Small intestine (tissue), 7 donors: ENCODE measurements at regions not wholly inside any gene's neighbourhood (a gene's known extent, or its start where the extent isn't known, plus 50 kb on each side); places are given as distances from the start of the nearest gene placed in this dataset.

ENCODE experiments used
- DNase-seq, 2 donors: peaks; one replicate each; pipeline versions ENCODE4 v3.0.0 to v3.0.0-alpha.2; 2013
- FAIRE-seq: peaks from 2 replicates; lab custom pipeline; 2012; peaks lifted over from hg19 to GRCh38; lab: Jason Lieb, UNC
- H3K27ac ChIP-seq, 3 donors: one replicate each; pipeline ENCODE4 v1.5.1; 2013; ENCODE audit warnings: low read length in 2 of 3, mild to moderate bottlenecking in 2 of 3, control low read depth in 1 of 3, inconsistent platforms in 1 of 3, low read depth in 1 of 3, moderate library complexity in 1 of 3
- H3K27me3 ChIP-seq, 3 donors: one replicate each; pipeline ENCODE4 v1.6.1; 2013; ENCODE audit warnings: low read length in 3 of 3, inconsistent platforms in 1 of 3; ENCODE audit not compliant: control insufficient read depth in 3 of 3, insufficient read depth in 3 of 3
- H3K36me3 ChIP-seq, 3 donors: one replicate each; pipeline ENCODE4 v1.6.1; 2013; ENCODE audit warnings: low read length in 3 of 3, inconsistent platforms in 1 of 3, low read depth in 1 of 3, mild to moderate bottlenecking in 1 of 3, moderate library complexity in 1 of 3; ENCODE audit not compliant: control insufficient read depth in 3 of 3, insufficient read depth in 2 of 3
- H3K4me1 ChIP-seq, 3 donors: one replicate each; pipeline ENCODE4 v1.6.1; 2013; ENCODE audit warnings: low read length in 2 of 3, inconsistent platforms in 1 of 3, low read depth in 1 of 3, mild to moderate bottlenecking in 1 of 3, moderate library complexity in 1 of 3; ENCODE audit not compliant: control insufficient read depth in 3 of 3, insufficient read depth in 2 of 3
- H3K4me3 ChIP-seq, 3 donors: one replicate each; pipeline ENCODE4 v1.5.1; 2013; ENCODE audit warnings: low read length in 3 of 3, control low read depth in 1 of 3, inconsistent platforms in 1 of 3, low read depth in 1 of 3, mild to moderate bottlenecking in 1 of 3, moderate library complexity in 1 of 3
- H3K9me3 ChIP-seq, 2 donors: one replicate each; pipeline ENCODE4 v1.6.1; 2013; ENCODE audit warnings: low read depth in 1 of 2, low read length in 1 of 2; ENCODE audit not compliant: control insufficient read depth in 2 of 2, insufficient read depth in 1 of 2
- WGBS, 3 donors: extraction: QIAGEN DNeasy Blood & Tissue Kit; methylation state at CpG; one replicate each; pipeline ENCODE4 v1.1.7; 2013; 5-methylcytosine and 5-hydroxymethylcytosine counted together
- donor health status: healthy with polysubstance abuse.
- donor health status: control.
- donor health status: control.
- donor health status: Bipolar disorder and iron deficiency.
- donor health status: healthy.

- no peaks in the 10 kb centered on the region for H3K27me3 ChIP-seq
- no peaks in the 10 kb centered on the region for H3K36me3 ChIP-seq
- DNase-seq: no peak
- 84 to 95% (median 92%) methylated on average over 2 of the region's 2 CpGs for WGBS, 3 donors
- no peaks in the 10 kb centered on the region for H3K9me3 ChIP-seq
- no peak for FAIRE-seq
- no peaks in the 10 kb centered on the region for H3K4me1 ChIP-seq
- no peak overlapping the region for H3K27ac ChIP-seq
- no peak overlapping the region for H3K4me3 ChIP-seq
Measured at GRCh38 chr2:61715506-61715905, 138.4 kb downstream of the FAM161A start.

- H3K27me3 ChIP-seq: no peaks in the 10 kb centered on the region
- WGBS, 3 donors: 78 to 86% (median 79%) methylated on average over 5 of the region's 5 CpGs
- no peak overlapping the region for H3K27ac ChIP-seq
- no peak for DNase-seq
- H3K4me3 ChIP-seq: no peak overlapping the region
- no peaks in the 10 kb centered on the region for H3K9me3 ChIP-seq
- H3K4me1 ChIP-seq: no peaks in the 10 kb centered on the region
- H3K36me3 ChIP-seq: no peaks in the 10 kb centered on the region
- FAIRE-seq: no peak
Measured at GRCh38 chr2:61714210-61714609, 139.7 kb downstream of the FAM161A start.

- Histone ChIP-seq H3K36me3 (no peaks in the 10 kb centered on the region), H3K4me3 (no peak overlapping the region), H3K4me1 (no peaks in the 10 kb centered on the region), H3K27ac (no peak overlapping the region), H3K9me3 (no peaks in the 10 kb centered on the region), H3K27me3 (no peaks in the 10 kb centered on the region)
- FAIRE-seq (no peak), DNase-seq (no peak)
- 56 to 67% (median 64%) methylated on average over 6 of the region's 6 CpGs for whole genome bisulfite sequencing, 3 donors
Measured at GRCh38 chr2:61713457-61713856, 140.4 kb downstream of the FAM161A start.

GRCh38 chr2:61712060-61712459 lies 141.8 kb downstream of the FAM161A start:
- FAIRE-seq: no peak
- Histone ChIP-seq H3K4me1 (no peaks in the 10 kb centered on the region), H3K36me3 (no peaks in the 10 kb centered on the region), H3K4me3 (no peak overlapping the region), H3K27me3 (no peaks in the 10 kb centered on the region), H3K27ac (no peak overlapping the region), H3K9me3 (no peaks in the 10 kb centered on the region)
- no peak for DNase-seq
- WGBS, 3 donors: 82 to 93% (median 92%) methylated on average over 4 of the region's 4 CpGs

- no peaks in the 10 kb centered on the region for H3K9me3 ChIP-seq
- no peaks in the 10 kb centered on the region for H3K27me3 ChIP-seq
- H3K36me3 ChIP-seq: no peaks in the 10 kb centered on the region
- no peak overlapping the region for H3K4me3 ChIP-seq
- FAIRE-seq (no peak), DNase-seq (peak; percentile 56 to 98)
- no peaks in the 10 kb centered on the region for H3K4me1 ChIP-seq
- peak overlapping the region in 1 of 3 donors; percentile 4 for H3K27ac ChIP-seq
- 4 to 29% (median 17%) methylated on average over 4 of the region's 4 CpGs for WGBS, 3 donors
Measured at GRCh38 chr2:61710711-61711110, 143.1 kb downstream of the FAM161A start.

GRCh38 chr2:61707984-61708852 lies 145.6 kb downstream of the FAM161A start:
- peak; percentile 11 to 25 for DNase-seq
- no peak overlapping the region for H3K27ac ChIP-seq

GRCh38 chr2:61705625-61706024 lies 148.2 kb downstream of the FAM161A start:
- Histone ChIP-seq H3K9me3 (no peaks in the 10 kb centered on the region), H3K4me3 (no peak overlapping the region), H3K27me3 (no peaks in the 10 kb centered on the region), H3K36me3 (no peaks in the 10 kb centered on the region), H3K4me1 (no peaks in the 10 kb centered on the region), H3K27ac (no peak overlapping the region)
- 32 to 67% (median 49%) methylated on average over 5 of the region's 5 CpGs for WGBS, 3 donors
- DNase-seq (peak in 1 of 2 donors; percentile 1), FAIRE-seq (no peak)

More at GRCh38 chr2:61707984-61708852, 145.6 kb downstream of the FAM161A start:
- H3K9me3 ChIP-seq: no peaks in the 10 kb centered on the region
- 64 to 70% (median 65%) methylated on average over 12 of the region's 12 CpGs for WGBS, 3 donors
- no peak for FAIRE-seq
- no peaks in the 10 kb centered on the region for H3K4me1 ChIP-seq
- no peaks in the 10 kb centered on the region for H3K27me3 ChIP-seq
- no peaks in the 10 kb centered on the region for H3K36me3 ChIP-seq
- no peak overlapping the region for H3K4me3 ChIP-seq

- H3K36me3 ChIP-seq: no peaks in the 10 kb centered on the region
- H3K4me1 ChIP-seq: no peaks in the 10 kb centered on the region
- DNase-seq: no peak
- FAIRE-seq: no peak
- no peak overlapping the region for H3K4me3 ChIP-seq
- no peak overlapping the region for H3K27ac ChIP-seq
- 71 to 90% (median 85%) methylated on average over 2 of the region's 2 CpGs for WGBS, 3 donors
- no peaks in the 10 kb centered on the region for H3K27me3 ChIP-seq
- no peaks in the 10 kb centered on the region for H3K9me3 ChIP-seq
Measured at GRCh38 chr2:61704364-61704763, 149.5 kb downstream of the FAM161A start.
